GM12891 (cell line): ENCODE measurements at regions not wholly inside any gene's neighbourhood (a gene's known extent, or its start where the extent isn't known, plus 50 kb on each side); places are given as distances from the start of the nearest gene placed in this dataset.

Source experiments
- POLR2AphosphoS5 ChIP-seq: IDR thresholded peaks from 2 replicates; pipeline ENCODE4 v1.6.1; 2011; ENCODE audit warnings: low read depth, low read length, control low read depth
- SPI1 ChIP-seq: IDR thresholded peaks from 2 replicates; pipeline ENCODE4 v1.6.1; 2011; ENCODE audit warnings: low read depth, low read length, control low read depth

DNA sequence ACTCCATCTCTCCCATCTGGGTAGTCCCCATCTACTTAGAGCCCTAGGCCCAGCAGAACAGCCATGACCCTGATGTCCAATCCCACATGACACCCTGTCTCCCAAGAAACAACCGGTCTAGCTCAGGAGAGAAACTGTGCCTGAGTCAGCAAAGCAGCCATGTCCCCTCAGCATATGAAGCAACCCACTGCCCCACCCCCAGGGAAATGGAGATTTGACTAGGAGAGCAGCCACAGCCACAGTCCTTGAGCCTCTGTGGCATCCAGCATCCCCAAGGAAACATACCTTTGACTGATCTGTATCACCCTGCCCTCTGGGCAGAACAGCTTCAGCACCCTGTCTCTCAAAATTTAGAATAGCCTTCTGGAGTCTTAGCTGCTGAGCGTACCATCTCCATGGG is 641.9 kb upstream of the FBXO33 start:
- no peak for TF ChIP-seq POLR2AphosphoS5
- no peak for TF ChIP-seq SPI1
